Activated CD4-positive, alpha-beta T cell treated with anti-CD3 and anti-CD28 coated beads for 36 hours (primary cell): ENCODE measurements at regions not wholly inside any gene's neighbourhood (a gene's known extent, or its start where the extent isn't known, plus 50 kb on each side); places are given as distances from the start of the nearest gene placed in this dataset.
"Not testable (repeated sequence)": the region's sequence is repeated elsewhere in the genome, so short reads cannot be mapped to it uniquely, and the experiment has no call there.

ENCODE experiments used
- ATAC-seq: fragments of 200-7000 bp; cut with Tn5 transposase; one replicate; pipeline ENCODE4 v1.10.0; 2021; ENCODE audit warnings: mild to moderate bottlenecking, moderate library complexity
- CTCF ChIA-PET: fragments of 350-600 bp; sonication (Branson Sonifier 250); formaldehyde crosslinking; loops from one replicate; lab custom pipeline; 2021; ENCODE audit warnings: antibody characterized with exemption; lab: Charles Lee
- POLR2A ChIA-PET: fragments of 350-600 bp; sonication (Branson Sonifier 250); formaldehyde crosslinking; loops from one replicate; lab custom pipeline; 2021; ENCODE audit warnings: antibody characterized with exemption, inconsistent platforms; lab: Charles Lee
- DNase-seq: peaks from one replicate; pipeline ENCODE4 v3.0.0-alpha.2; 2020
- H3K27ac Mint-ChIP-seq: one replicate; pipeline ENCODE4 v1.8.0; 2021; ENCODE audit warnings: mixed read lengths
- H3K27me3 Mint-ChIP-seq: one replicate; pipeline ENCODE4 v1.8.0; 2021; ENCODE audit warnings: mixed read lengths
- H3K36me3 Mint-ChIP-seq: one replicate; pipeline ENCODE4 v1.8.0; 2021; ENCODE audit warnings: low read depth, mixed read lengths
- H3K4me1 Mint-ChIP-seq: one replicate; pipeline ENCODE4 v1.8.0; 2021; ENCODE audit warnings: mixed read lengths
- H3K4me3 Mint-ChIP-seq: one replicate; pipeline ENCODE4 v1.8.0; 2021; ENCODE audit warnings: mild to moderate bottlenecking, moderate library complexity, mixed read lengths
- H3K9me3 Mint-ChIP-seq: one replicate; pipeline ENCODE4 v1.8.0; 2021; ENCODE audit warnings: low read depth, mixed read lengths
- intact Hi-C, 2 experiments: fragments of 100-400 bp; cut with DNase I in 1 of 2; cut with micrococcal nuclease in 1 of 2; formaldehyde crosslinking; loops; one replicate each; pipeline versions ENCODE4 v1.14.2 to v1.15.1; 2022 to 2024; cut with DNase I, micrococcal nuclease

DNA sequence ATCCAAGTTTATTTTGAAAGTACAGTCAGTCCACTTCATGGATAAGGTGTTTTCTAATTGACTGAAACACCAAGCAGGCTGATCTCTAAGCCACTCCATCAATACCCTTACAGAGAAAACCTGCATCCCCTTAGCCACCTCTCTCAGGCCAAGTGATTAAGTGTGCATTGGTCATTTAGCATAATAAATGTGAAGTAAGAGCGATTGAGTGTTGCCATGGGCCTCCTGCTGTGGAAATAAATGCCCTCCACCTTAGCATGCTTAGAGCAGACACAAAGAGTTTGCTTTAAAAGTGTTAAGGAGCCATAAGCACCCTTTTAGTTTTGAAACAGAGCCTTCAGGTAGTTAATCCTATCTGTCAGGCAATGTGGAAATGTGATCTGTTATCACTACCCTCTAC lies 386.5 kb downstream of the GPAT3 start:
- Mint-ChIP-seq H3K4me1 (no peaks in the 10 kb centered on the region), H3K27ac (no peak overlapping the region), H3K27me3 (no peaks in the 10 kb centered on the region), H3K4me3 (no peak overlapping the region), H3K9me3 (no peaks in the 10 kb centered on the region), H3K36me3 (no peaks in the 10 kb centered on the region)
- POLR2A ChIA-PET, result no interaction called here
- intact Hi-C loops, result no loop called here
- ATAC-seq (no peak), DNase-seq (no peak)
- CTCF ChIA-PET, result no interaction called here

DNA sequence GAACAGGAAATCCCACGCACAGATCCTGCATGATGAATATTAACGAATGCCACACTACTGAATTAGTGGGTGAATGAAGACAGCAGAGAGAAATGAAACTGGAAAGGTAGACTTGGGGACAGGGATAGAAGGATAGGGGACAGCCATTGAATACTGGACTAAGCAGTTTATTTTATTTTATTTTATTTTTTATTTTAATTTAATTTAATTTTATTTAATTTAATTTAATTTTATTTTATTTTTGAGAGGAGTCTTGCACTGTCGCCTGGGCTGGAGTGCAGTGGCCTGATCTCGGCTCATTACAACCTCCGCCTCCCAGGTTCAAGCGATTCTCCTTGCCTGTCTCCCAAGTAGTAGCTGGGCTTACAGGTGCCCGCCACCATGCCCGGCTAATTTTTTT lies 385.2 kb downstream of the GPAT3 start:
- Mint-ChIP-seq H3K36me3 (no peaks in the 10 kb centered on the region), H3K9me3 (no peaks in the 10 kb centered on the region), H3K27me3 (no peaks in the 10 kb centered on the region), H3K27ac (no peak overlapping the region), H3K4me1 (no peaks in the 10 kb centered on the region), H3K4me3 (no peak overlapping the region)
- ATAC-seq (no peak), DNase-seq (no peak)
- CTCF ChIA-PET, result no interaction called here
- POLR2A ChIA-PET, result no interaction called here
- intact Hi-C loops, result no loop called here

- intact Hi-C loops, result no loop called here
- DNase-seq (no peak), ATAC-seq (no peak)
- no peaks in the 10 kb centered on the region for H3K36me3 Mint-ChIP-seq
- ChIA-PET CTCF (interaction anchor here (0.8 kb wide), 1 partner anchor 26 kb away, joined by 3 read pairs; no protein-coding TSS in a partner anchor), POLR2A (no interaction called here)
- H3K27ac Mint-ChIP-seq, result no peak overlapping the region
- no peaks in the 10 kb centered on the region for H3K4me1 Mint-ChIP-seq
- H3K9me3 Mint-ChIP-seq, result no peaks in the 10 kb centered on the region
- H3K4me3 Mint-ChIP-seq, result no peak overlapping the region
- no peaks in the 10 kb centered on the region for H3K27me3 Mint-ChIP-seq
Observed at GRCh38 chr4:83920375-83920774, 384.5 kb downstream of the GPAT3 start.

GRCh38 chr4:83917572-83917971 lies 381.7 kb downstream of the GPAT3 start:
- Mint-ChIP-seq H3K4me1 (no peaks in the 10 kb centered on the region), H3K9me3 (no peaks in the 10 kb centered on the region), H3K27ac (no peak overlapping the region), H3K36me3 (no peaks in the 10 kb centered on the region), H3K27me3 (no peaks in the 10 kb centered on the region), H3K4me3 (no peak overlapping the region)
- intact Hi-C loops, result no loop called here
- CTCF ChIA-PET, result no interaction called here
- ATAC-seq (no peak), DNase-seq (no peak)
- POLR2A ChIA-PET, result no interaction called here

GRCh38 chr4:83910693-83911092 lies 374.8 kb downstream of the GPAT3 start:
- no peak overlapping the region for H3K27ac Mint-ChIP-seq
- intact Hi-C loops, result no loop called here
- no peaks in the 10 kb centered on the region for H3K4me1 Mint-ChIP-seq
- H3K27me3 Mint-ChIP-seq, result peaks cover 9% of the 10 kb centered on the region
- ChIA-PET POLR2A (no interaction called here), CTCF (interaction anchor here (0.7 kb wide), 1 partner anchor 195 kb away, joined by 4 read pairs; no protein-coding TSS in a partner anchor)
- no peak overlapping the region for H3K4me3 Mint-ChIP-seq
- no peaks in the 10 kb centered on the region for H3K9me3 Mint-ChIP-seq
- DNase-seq (no peak), ATAC-seq (no peak)
- no peaks in the 10 kb centered on the region for H3K36me3 Mint-ChIP-seq

- DNase-seq (no peak), ATAC-seq (no peak)
- H3K4me3 Mint-ChIP-seq, result no peak overlapping the region
- no peaks in the 10 kb centered on the region for H3K9me3 Mint-ChIP-seq
- H3K4me1 Mint-ChIP-seq, result no peaks in the 10 kb centered on the region
- no peaks in the 10 kb centered on the region for H3K36me3 Mint-ChIP-seq
- no peak overlapping the region for H3K27ac Mint-ChIP-seq
- CTCF ChIA-PET, result no interaction called here
- POLR2A ChIA-PET, result no interaction called here
- intact Hi-C loops, result no loop called here
- peaks cover 9% of the 10 kb centered on the region for H3K27me3 Mint-ChIP-seq
Observed at GRCh38 chr4:83906561-83906960, 370.7 kb downstream of the GPAT3 start.

GRCh38 chr4:83905952-83906351 lies 370.0 kb downstream of the GPAT3 start:
- H3K27ac Mint-ChIP-seq, result no peak overlapping the region
- POLR2A ChIA-PET, result no interaction called here
- ATAC-seq (no peak), DNase-seq (no peak)
- CTCF ChIA-PET, result no interaction called here
- no peaks in the 10 kb centered on the region for H3K36me3 Mint-ChIP-seq
- no peaks in the 10 kb centered on the region for H3K4me1 Mint-ChIP-seq
- intact Hi-C loops, result no loop called here
- H3K4me3 Mint-ChIP-seq, result no peak overlapping the region
- H3K9me3 Mint-ChIP-seq, result no peaks in the 10 kb centered on the region
- peaks cover 9% of the 10 kb centered on the region for H3K27me3 Mint-ChIP-seq

DNA sequence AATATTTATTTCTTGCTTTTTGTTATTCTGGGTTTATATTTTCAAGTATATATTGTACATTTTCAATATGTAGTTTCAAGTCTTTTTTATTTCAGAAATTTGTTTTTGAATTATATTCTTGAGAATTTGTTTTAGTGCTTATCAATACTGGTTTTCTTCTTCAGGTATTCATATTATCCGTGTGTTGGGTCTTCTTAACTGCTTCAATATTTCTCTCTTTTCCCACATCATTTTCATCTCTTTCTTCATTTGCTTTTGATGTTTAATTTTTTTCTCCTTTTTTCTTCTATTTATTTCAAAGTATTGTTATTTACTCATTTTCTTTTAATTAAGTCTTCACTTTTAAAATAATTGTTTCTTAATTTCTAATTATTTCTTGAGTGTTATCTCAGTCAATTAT lies 367.8 kb downstream of the GPAT3 start:
- H3K27me3 Mint-ChIP-seq, H3K27ac Mint-ChIP-seq, H3K4me3 Mint-ChIP-seq, ATAC-seq, H3K9me3 Mint-ChIP-seq, intact Hi-C loops, H3K36me3 Mint-ChIP-seq, POLR2A ChIA-PET, CTCF ChIA-PET, H3K4me1 Mint-ChIP-seq, DNase-seq: not testable (repeated sequence)

DNA sequence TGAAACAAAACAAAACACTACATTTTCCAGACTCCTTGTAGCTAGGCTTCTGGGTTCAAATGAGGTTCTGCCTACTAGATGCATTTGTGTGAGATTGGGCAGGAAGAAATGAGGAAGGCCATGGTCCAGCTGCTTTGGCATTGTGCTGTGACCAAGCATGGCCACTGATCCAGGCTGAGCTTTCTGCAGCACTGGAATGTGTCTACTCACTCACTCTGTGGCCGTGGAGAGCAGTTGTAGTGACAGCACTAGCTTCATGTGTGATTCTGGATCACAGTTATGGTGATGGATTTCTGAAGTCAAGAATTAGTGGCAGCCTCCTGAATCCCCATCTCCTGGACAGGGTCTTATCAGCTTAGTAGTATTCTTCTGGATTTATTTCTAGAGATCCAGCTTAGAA lies 358.9 kb downstream of the GPAT3 start:
- ChIA-PET POLR2A (no interaction called here), CTCF (no interaction called here)
- H3K9me3 Mint-ChIP-seq, result no peaks in the 10 kb centered on the region
- no peaks in the 10 kb centered on the region for H3K36me3 Mint-ChIP-seq
- DNase-seq (no peak), ATAC-seq (no peak)
- no peak overlapping the region for H3K4me3 Mint-ChIP-seq
- peaks cover 2% of the 10 kb centered on the region for H3K27me3 Mint-ChIP-seq
- no peak overlapping the region for H3K27ac Mint-ChIP-seq
- intact Hi-C loops, result no loop called here
- peaks cover 2% of the 10 kb centered on the region for H3K4me1 Mint-ChIP-seq

DNA sequence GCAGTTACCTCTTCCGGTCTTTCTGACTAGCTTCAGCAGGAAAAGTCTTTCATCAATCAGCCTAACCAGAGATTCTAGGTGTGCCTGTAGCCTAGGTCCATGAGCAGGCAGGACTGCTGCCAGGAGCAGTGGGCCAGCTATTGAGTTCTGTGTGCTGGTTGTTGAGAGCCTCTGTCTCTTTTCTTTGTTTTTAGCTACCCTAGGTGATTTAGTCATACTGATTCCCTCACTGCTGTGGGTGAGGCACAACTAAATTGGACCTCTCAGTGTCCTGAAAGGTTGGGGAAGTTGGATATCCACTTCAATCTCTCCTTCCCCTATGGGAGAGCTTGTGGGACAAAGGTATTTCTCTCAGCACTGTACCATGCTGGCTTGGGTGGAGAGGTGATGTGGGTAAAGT lies 354.9 kb downstream of the GPAT3 start:
- CTCF ChIA-PET, result interaction anchor here (0.6 kb wide), 1 partner anchor 56 kb away, joined by 4 read pairs; no protein-coding TSS in a partner anchor
- no peaks in the 10 kb centered on the region for H3K36me3 Mint-ChIP-seq

DNA sequence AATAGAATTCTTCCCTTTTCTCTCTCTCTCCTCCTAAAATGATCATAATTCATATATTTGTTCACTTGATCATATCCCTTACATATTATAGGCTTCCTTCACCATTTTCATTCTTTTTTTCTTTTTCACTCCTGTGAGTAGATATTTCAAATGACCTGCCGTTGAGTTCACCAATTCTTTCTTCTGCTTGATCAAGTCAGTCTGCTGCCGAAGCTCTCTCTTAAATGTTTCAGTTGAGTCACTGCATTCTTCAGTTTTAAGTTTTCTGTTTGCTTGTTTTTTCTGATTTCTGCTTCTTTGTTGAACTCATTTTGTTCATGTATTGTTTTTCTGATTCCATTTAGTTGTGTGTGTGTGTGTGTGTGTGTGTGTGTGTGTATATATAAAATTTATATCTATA lies 354.3 kb downstream of the GPAT3 start:
- H3K9me3 Mint-ChIP-seq, result no peaks in the 10 kb centered on the region
- ChIA-PET POLR2A (no interaction called here), CTCF (no interaction called here)
- H3K4me3 Mint-ChIP-seq, result no peak overlapping the region
- H3K27me3 Mint-ChIP-seq, result peaks cover 5% of the 10 kb centered on the region
- no peak overlapping the region for H3K27ac Mint-ChIP-seq
- H3K36me3 Mint-ChIP-seq, result no peaks in the 10 kb centered on the region
- intact Hi-C loops, result no loop called here
- ATAC-seq (no peak), DNase-seq (no peak)
- H3K4me1 Mint-ChIP-seq, result peaks cover 2% of the 10 kb centered on the region

More for the DNA sequence above, 354.9 kb downstream of the GPAT3 start:
- H3K4me3 Mint-ChIP-seq, result no peak overlapping the region
- intact Hi-C loops, result no loop called here
- H3K9me3 Mint-ChIP-seq, result no peaks in the 10 kb centered on the region
- POLR2A ChIA-PET, result no interaction called here
- ATAC-seq, result no peak
- H3K27ac Mint-ChIP-seq, result no peak overlapping the region
- H3K27me3 Mint-ChIP-seq, result peaks cover 2% of the 10 kb centered on the region
- peaks cover 2% of the 10 kb centered on the region for H3K4me1 Mint-ChIP-seq
- DNase-seq, result no peak

DNA sequence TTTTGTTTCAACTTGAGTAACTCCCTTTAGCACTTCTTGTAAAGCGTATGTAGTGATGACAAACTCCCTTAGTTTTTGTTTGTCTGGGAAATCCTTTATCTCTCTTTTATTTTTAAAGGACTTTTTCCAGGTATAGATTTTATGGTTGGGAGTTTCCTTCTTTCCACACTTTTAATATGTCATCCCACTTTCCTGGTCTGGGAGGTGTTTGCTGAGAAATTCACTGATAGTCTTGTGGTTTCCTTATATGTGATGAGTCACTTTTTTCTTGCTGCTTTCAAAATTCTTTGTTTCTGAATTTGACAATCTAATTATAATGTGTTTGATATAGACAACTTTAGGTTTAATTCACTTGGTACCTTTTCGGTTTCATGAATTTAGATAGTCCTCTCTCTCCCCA lies 353.9 kb downstream of the GPAT3 start:
- Mint-ChIP-seq H3K4me1 (peaks cover 2% of the 10 kb centered on the region), H3K27ac (no peak overlapping the region), H3K4me3 (no peak overlapping the region), H3K27me3 (peaks cover 7% of the 10 kb centered on the region), H3K9me3 (no peaks in the 10 kb centered on the region), H3K36me3 (no peaks in the 10 kb centered on the region)
- no peak for DNase-seq
- CTCF ChIA-PET, result no interaction called here
- POLR2A ChIA-PET, result no interaction called here
- no peak for ATAC-seq
- intact Hi-C loops, result no loop called here
